ENCODE measurements at regions not wholly inside any gene's neighbourhood (a gene's known extent, or its start where the extent isn't known, plus 50 kb on each side); places are given as distances from the start of the nearest gene placed in this dataset.

DNA sequence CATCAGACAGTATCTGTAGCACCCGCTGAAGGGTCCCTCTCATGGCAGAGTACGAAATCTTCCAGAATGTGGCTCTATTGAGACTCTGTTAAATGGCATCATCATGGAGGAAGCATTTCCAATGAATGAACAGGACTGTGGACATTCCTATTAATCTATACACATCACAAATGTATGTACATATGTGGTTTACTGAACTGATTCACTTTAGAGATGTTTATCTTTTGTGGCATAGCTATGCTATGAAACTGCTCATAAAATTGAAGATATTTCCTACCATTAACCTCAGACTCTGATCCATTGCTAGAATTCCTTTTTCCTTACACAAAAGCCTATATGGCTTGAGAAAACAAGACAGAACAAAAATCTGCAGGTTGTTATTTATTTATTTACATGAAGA lies 259.6 kb upstream of the RRP15 start:
- TF ChIP-seq, protein P1, sequence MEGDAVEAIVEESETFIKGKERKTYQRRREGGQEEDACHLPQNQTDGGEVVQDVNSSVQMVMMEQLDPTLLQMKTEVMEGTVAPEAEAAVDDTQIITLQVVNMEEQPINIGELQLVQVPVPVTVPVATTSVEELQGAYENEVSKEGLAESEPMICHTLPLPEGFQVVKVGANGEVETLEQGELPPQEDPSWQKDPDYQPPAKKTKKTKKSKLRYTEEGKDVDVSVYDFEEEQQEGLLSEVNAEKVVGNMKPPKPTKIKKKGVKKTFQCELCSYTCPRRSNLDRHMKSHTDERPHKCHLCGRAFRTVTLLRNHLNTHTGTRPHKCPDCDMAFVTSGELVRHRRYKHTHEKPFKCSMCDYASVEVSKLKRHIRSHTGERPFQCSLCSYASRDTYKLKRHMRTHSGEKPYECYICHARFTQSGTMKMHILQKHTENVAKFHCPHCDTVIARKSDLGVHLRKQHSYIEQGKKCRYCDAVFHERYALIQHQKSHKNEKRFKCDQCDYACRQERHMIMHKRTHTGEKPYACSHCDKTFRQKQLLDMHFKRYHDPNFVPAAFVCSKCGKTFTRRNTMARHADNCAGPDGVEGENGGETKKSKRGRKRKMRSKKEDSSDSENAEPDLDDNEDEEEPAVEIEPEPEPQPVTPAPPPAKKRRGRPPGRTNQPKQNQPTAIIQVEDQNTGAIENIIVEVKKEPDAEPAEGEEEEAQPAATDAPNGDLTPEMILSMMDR (IDR thresholded peaks at IDR 0.05; ENCODE audit: control extremely low read depth, extremely low read depth): no peak
- Histone ChIP-seq H3K36me3 (ENCODE audit: control insufficient read depth in 4 of 4, insufficient read depth in 4 of 4, low read length in 4 of 4) (no peaks in the 10 kb centered on the region), H3K4me3 (no peak overlapping the region), H3K9me3 (ENCODE audit: control insufficient read depth in 4 of 4, insufficient read depth in 3 of 4, low read length in 3 of 4) (peaks cover 0 to 3% (median 0%) of the 10 kb centered on the region in 4 donors), H3K9ac (ENCODE audit: insufficient read depth in 1 of 2, low read length in 2 of 2) (no peak overlapping the region), H3K27ac (ENCODE audit: low read depth in 1 of 2, low read length in 1 of 2) (no peak overlapping the region), H3K27me3 (ENCODE audit: control insufficient read depth in 3 of 3, insufficient read depth in 3 of 3, low read length in 2 of 3) (no peaks in the 10 kb centered on the region), H3K4me1 (ENCODE audit: control insufficient read depth in 5 of 5, insufficient read depth in 5 of 5, low read length in 5 of 5) (no peaks in the 10 kb centered on the region)
- DNase-seq: no peak
- no peak for ATAC-seq (ENCODE audit: insufficient read depth, low FRiP score)
- 83 to 86% methylated on average over 2 of the region's 2 CpGs for WGBS, 2 donors

DNA sequence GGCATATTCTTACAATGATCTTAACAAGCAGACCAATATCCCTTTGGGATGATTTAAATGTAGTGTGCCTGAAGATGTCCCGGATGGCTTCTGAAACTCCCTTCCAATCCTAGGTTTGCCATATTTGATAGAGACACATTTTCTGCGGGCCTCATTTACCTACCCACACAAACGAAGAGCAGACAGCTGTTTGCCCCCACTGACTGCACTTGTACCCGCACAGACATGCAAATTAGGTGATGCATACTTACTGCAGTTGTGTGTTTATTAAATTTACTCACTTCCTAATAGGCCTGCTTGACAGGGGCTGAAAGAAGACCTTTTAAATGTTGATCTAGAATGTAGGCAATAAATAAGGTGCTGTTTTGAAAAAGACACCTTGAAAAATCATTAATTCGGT lies 257.9 kb upstream of the RRP15 start:
- 90 to 91% methylated on average over 5 of the region's 5 CpGs for whole genome bisulfite sequencing, 2 donors
- no peaks in the 10 kb centered on the region for H3K36me3 ChIP-seq (ENCODE audit: control insufficient read depth in 4 of 4, insufficient read depth in 4 of 4, low read length in 4 of 4)
- H3K4me1 ChIP-seq (ENCODE audit: control insufficient read depth in 5 of 5, insufficient read depth in 5 of 5, low read length in 5 of 5): peaks cover 0 to 12% (median 0%) of the 10 kb centered on the region in 5 donors
- ATAC-seq (ENCODE audit: insufficient read depth, low FRiP score) (no peak), DNase-seq (no peak)
- H3K4me3 ChIP-seq: no peak overlapping the region
- no peak overlapping the region for H3K27ac ChIP-seq (ENCODE audit: low read depth in 1 of 2, low read length in 1 of 2)
- no peaks in the 10 kb centered on the region for H3K27me3 ChIP-seq (ENCODE audit: control insufficient read depth in 3 of 3, insufficient read depth in 3 of 3, low read length in 2 of 3)
- TF ChIP-seq, protein P1 (IDR thresholded peaks at IDR 0.05; ENCODE audit: control extremely low read depth, extremely low read depth): no peak
- no peak overlapping the region for H3K9ac ChIP-seq (ENCODE audit: insufficient read depth in 1 of 2, low read length in 2 of 2)
- no peaks in the 10 kb centered on the region for H3K9me3 ChIP-seq (ENCODE audit: control insufficient read depth in 4 of 4, insufficient read depth in 3 of 4, low read length in 3 of 4)

DNA sequence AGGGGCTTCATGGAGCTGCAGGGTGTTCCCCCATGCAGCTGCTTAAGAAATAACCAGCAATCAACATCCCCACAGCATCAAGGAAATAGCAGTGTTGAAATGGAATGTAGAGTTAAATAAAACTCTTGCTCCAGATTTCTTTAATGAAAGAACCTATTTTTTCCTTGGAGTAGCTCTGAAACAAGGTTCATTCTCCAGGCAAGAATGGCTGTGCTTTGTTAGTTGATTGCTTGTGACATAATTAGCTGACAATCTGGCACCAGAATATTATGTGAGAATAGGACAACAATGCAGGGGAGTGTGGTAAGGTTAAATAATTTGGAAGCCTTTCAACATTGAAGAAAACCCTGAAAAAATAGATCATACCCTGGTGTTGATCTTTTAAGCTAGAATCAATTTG lies 254.2 kb upstream of the RRP15 start:
- peaks cover 0 to 12% (median 0%) of the 10 kb centered on the region in 5 donors for H3K4me1 ChIP-seq (ENCODE audit: control insufficient read depth in 5 of 5, insufficient read depth in 5 of 5, low read length in 5 of 5)
- H3K4me3 ChIP-seq: no peak overlapping the region
- no peak overlapping the region for H3K9ac ChIP-seq (ENCODE audit: insufficient read depth in 1 of 2, low read length in 2 of 2)
- no peaks in the 10 kb centered on the region for H3K9me3 ChIP-seq (ENCODE audit: control insufficient read depth in 4 of 4, insufficient read depth in 3 of 4, low read length in 3 of 4)
- H3K27ac ChIP-seq (ENCODE audit: low read depth in 1 of 2, low read length in 1 of 2): no peak overlapping the region
- no peaks in the 10 kb centered on the region for H3K36me3 ChIP-seq (ENCODE audit: control insufficient read depth in 4 of 4, insufficient read depth in 4 of 4, low read length in 4 of 4)
- H3K27me3 ChIP-seq (ENCODE audit: control insufficient read depth in 3 of 3, insufficient read depth in 3 of 3, low read length in 2 of 3): no peaks in the 10 kb centered on the region
- DNase-seq: peak in 2 of 3 donors; percentile 3
- TF ChIP-seq, protein P1 (IDR thresholded peaks at IDR 0.05; ENCODE audit: control extremely low read depth, extremely low read depth): no peak
- ATAC-seq (ENCODE audit: insufficient read depth, low FRiP score): no peak

DNA sequence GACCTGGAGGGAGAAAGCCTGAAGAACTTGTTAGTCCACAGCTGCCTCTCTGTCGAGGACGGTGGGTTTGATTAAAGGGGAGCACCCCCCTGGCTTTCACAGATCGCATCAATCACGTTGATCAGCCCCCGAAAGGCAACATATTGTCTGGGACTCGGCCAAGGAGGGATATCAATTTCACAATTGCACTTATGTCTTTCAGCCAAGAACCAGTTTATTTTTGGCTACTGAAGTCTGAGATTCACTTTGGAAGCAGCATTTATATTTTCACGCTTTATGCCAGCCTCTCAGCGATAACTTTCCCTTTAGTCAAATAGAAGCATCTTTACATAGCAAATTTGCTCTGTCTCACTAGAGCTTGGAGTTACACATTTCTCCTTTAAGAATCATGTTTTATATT lies 253.2 kb upstream of the RRP15 start:
- Histone ChIP-seq H3K9ac (ENCODE audit: insufficient read depth in 1 of 2, low read length in 2 of 2) (no peak overlapping the region), H3K27me3 (ENCODE audit: control insufficient read depth in 3 of 3, insufficient read depth in 3 of 3, low read length in 2 of 3) (no peaks in the 10 kb centered on the region), H3K9me3 (ENCODE audit: control insufficient read depth in 4 of 4, insufficient read depth in 3 of 4, low read length in 3 of 4) (peaks cover 0 to 3% (median 0%) of the 10 kb centered on the region in 4 donors), H3K4me3 (no peak overlapping the region), H3K27ac (ENCODE audit: low read depth in 1 of 2, low read length in 1 of 2) (no peak overlapping the region), H3K36me3 (ENCODE audit: control insufficient read depth in 4 of 4, insufficient read depth in 4 of 4, low read length in 4 of 4) (no peaks in the 10 kb centered on the region), H3K4me1 (ENCODE audit: control insufficient read depth in 5 of 5, insufficient read depth in 5 of 5, low read length in 5 of 5) (peaks cover 0 to 12% (median 0%) of the 10 kb centered on the region in 5 donors)
- ATAC-seq (ENCODE audit: insufficient read depth, low FRiP score) (no peak), DNase-seq (peak in 2 of 3 donors; percentile 9 to 19)
- WGBS, 2 donors: 25 to 33% methylated on average over 8 of the region's 8 CpGs
- TF ChIP-seq, protein P1 (IDR thresholded peaks at IDR 0.05; ENCODE audit: control extremely low read depth, extremely low read depth): no peak

Data from lung (tissue), 11 donors.